ENCODE measurements at regions not wholly inside any gene's neighbourhood (a gene's known extent, or its start where the extent isn't known, plus 50 kb on each side); places are given as distances from the start of the nearest gene placed in this dataset.

DNA sequence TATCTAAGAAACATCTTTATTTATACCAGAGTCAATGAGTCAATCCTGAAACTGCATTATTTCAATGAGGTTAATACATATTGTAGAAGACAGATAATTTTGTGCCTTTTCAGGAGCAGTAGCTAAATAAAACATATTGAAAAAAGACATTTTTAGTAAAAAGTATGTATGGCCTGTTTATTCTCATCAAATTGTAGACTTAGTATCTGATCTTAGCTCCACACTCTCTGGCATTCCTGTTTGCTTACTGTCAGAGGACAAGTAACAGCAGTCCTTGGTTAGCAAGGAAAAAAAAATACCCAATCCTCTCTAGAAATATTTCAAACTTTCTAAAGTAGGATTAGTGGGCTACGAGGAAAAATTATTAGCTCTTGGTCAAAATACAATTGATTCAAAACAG is 50.5 kb upstream of the GUCY1A1 start:
- no peaks in the 10 kb centered on the region for H3K36me3 ChIP-seq (ENCODE audit: control insufficient read depth, insufficient read depth, low read length)
- TF ChIP-seq, protein P1, sequence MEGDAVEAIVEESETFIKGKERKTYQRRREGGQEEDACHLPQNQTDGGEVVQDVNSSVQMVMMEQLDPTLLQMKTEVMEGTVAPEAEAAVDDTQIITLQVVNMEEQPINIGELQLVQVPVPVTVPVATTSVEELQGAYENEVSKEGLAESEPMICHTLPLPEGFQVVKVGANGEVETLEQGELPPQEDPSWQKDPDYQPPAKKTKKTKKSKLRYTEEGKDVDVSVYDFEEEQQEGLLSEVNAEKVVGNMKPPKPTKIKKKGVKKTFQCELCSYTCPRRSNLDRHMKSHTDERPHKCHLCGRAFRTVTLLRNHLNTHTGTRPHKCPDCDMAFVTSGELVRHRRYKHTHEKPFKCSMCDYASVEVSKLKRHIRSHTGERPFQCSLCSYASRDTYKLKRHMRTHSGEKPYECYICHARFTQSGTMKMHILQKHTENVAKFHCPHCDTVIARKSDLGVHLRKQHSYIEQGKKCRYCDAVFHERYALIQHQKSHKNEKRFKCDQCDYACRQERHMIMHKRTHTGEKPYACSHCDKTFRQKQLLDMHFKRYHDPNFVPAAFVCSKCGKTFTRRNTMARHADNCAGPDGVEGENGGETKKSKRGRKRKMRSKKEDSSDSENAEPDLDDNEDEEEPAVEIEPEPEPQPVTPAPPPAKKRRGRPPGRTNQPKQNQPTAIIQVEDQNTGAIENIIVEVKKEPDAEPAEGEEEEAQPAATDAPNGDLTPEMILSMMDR (IDR thresholded peaks at IDR 0.05; ENCODE audit: insufficient read depth, low read length, severe bottlenecking), result no peak
- FAIRE-seq, result no peak
- no peak overlapping the region for H3K4me3 ChIP-seq (ENCODE audit: low read depth, low read length)
- DNase-seq (ENCODE audit: low read depth), result no peak
- no peaks in the 10 kb centered on the region for H3K27me3 ChIP-seq (ENCODE audit: control insufficient read depth, insufficient read depth, low read length)

DNA sequence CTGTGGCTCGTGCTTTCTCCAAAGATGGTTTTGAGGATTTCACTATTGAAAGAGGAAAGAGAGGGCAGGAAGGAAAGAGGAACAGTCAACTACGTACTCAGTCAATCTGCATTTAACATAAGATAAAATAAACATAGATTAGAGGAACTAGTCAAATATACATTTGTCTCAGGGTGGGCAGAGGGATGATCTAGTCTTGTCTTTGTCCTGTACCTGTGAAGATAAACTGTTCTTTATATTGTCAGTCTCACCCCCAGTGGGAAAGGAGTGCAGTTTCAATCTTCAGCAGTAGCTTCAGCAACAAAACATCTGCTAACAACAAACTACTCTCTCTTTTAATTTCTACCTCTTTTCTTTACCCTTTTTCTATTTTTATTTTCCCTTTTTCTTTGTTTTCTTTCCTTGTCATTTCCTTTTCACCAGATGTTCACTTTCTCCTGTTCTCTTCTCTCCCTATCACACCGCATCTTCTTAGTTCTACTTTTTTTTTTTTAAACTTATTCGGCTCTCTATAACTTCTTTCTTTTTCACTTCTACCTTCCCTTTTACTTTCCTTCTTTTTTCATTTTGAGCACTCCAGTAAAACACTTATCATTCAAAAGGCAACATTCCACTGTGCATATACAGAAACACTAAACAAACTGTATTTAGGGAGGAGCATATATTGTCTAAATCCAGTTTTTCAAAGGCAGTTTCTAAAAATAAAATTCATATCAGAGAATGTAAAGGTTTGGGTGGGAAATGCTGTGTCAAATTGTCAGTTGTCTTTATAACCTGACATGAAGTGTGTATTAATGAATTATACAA is 51.4 kb upstream of the GUCY1A1 start:
- no peaks in the 10 kb centered on the region for H3K36me3 ChIP-seq (ENCODE audit: control insufficient read depth, insufficient read depth, low read length)
- H3K4me3 ChIP-seq (ENCODE audit: low read depth, low read length), result no peak overlapping the region
- TF ChIP-seq, protein P1 (IDR thresholded peaks at IDR 0.05; ENCODE audit: insufficient read depth, low read length, severe bottlenecking), result no peak
- DNase-seq (ENCODE audit: low read depth) (no peak), FAIRE-seq (no peak)
- no peaks in the 10 kb centered on the region for H3K27me3 ChIP-seq (ENCODE audit: control insufficient read depth, insufficient read depth, low read length)

DNA sequence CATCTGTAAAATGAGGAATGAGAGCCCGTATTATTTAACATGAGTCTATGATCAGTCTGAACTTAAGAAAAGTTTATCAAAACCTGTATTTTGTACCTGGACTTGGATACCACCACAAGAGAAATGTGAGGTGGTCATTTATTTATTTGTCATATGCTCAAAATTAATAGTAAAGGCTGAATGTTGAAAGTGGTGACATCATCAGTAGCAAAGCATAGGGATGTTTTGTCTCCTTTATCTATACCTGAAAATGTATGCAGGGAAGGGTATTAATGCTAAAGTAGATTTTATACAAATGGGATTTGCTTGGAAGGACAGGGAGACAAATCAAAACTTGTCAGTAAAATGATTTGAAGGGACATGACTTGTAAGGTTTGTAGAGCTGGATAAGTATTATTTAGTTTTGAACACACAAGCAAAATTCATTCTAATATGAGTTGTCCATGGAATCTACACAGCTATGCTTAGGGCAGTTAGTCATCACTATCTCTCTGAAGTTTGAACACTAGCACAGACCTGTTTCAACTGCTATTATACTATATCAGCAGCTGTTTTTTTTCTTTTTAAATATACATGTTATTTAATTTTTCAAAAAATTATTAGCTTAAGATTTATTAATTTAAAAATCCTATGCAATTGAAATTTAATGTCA is 52.4 kb upstream of the GUCY1A1 start:
- DNase-seq (ENCODE audit: low read depth) (peak; percentile 78), FAIRE-seq (no peak)
- Histone ChIP-seq H3K4me3 (ENCODE audit: low read depth, low read length) (no peak overlapping the region), H3K27me3 (ENCODE audit: control insufficient read depth, insufficient read depth, low read length) (no peaks in the 10 kb centered on the region), H3K36me3 (ENCODE audit: control insufficient read depth, insufficient read depth, low read length) (no peaks in the 10 kb centered on the region)
- TF ChIP-seq, protein P1 (IDR thresholded peaks at IDR 0.05; ENCODE audit: insufficient read depth, low read length, severe bottlenecking), result no peak

DNA sequence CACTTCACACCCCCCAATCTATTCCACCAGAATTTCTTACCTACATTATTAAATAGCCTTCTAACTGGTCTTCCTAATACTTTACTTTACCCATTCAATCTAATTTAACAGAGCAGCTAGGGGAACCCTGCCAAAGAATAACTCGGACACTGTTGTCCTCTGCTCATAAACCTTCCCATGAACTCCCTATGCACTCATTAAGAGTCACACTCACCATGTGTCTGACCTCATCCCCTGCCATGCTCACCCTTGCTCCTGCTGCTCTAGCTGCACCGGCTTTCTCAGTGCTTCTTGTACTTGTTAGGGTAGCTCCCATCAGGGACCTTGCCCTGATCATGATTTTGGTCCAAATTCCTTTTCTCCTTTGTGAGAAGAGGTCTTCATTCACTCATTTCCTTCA is 54.6 kb upstream of the GUCY1A1 start:
- DNase-seq (ENCODE audit: low read depth) (no peak), FAIRE-seq (no peak)
- TF ChIP-seq, protein P1 (IDR thresholded peaks at IDR 0.05; ENCODE audit: insufficient read depth, low read length, severe bottlenecking), result no peak
- H3K36me3 ChIP-seq (ENCODE audit: control insufficient read depth, insufficient read depth, low read length), result no peaks in the 10 kb centered on the region
- H3K4me3 ChIP-seq (ENCODE audit: low read depth, low read length), result no peak overlapping the region
- no peaks in the 10 kb centered on the region for H3K27me3 ChIP-seq (ENCODE audit: control insufficient read depth, insufficient read depth, low read length)

DNA sequence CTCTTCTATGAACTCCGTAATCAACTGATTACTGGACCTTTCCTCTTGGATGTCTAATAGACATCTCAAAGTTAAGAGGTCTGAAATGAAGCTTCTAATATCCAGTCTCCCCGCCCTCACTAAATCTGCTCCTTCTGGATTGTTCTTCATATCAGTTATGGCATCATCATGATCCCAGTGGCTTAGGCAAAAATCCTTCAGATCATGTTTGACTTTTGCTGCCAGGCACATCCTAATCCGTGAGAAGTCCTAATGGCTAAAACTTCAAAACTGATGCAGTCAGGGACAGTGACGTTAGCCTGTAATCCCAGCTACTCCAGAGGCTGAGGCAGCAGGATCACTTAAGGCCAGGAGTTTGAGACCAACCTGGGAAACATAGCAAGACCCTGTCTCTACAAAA is 55.1 kb upstream of the GUCY1A1 start:
- H3K27me3 ChIP-seq (ENCODE audit: control insufficient read depth, insufficient read depth, low read length), result no peaks in the 10 kb centered on the region
- FAIRE-seq (no peak), DNase-seq (ENCODE audit: low read depth) (no peak)
- TF ChIP-seq, protein P1 (IDR thresholded peaks at IDR 0.05; ENCODE audit: insufficient read depth, low read length, severe bottlenecking), result no peak
- no peaks in the 10 kb centered on the region for H3K36me3 ChIP-seq (ENCODE audit: control insufficient read depth, insufficient read depth, low read length)
- no peak overlapping the region for H3K4me3 ChIP-seq (ENCODE audit: low read depth, low read length)
